NCI-H748 (cell line): ENCODE measurements at regions not wholly inside any gene's neighbourhood (a gene's known extent, or its start where the extent isn't known, plus 50 kb on each side); places are given as distances from the start of the nearest gene placed in this dataset.
"Not testable (repeated sequence)": the region's sequence is repeated elsewhere in the genome, so short reads cannot be mapped to it uniquely, and the experiment has no call there.

Experiments used
- DNase-seq: peaks from one replicate; lab custom pipeline; 2025; ENCODE audit not compliant: unreplicated experiment; lab: John Stamatoyannopoulos, UW

- DNase-seq, result no peak
Observed at GRCh38 chr6:135555550-135555949, 58.0 kb upstream of the AHI1 start.

DNA sequence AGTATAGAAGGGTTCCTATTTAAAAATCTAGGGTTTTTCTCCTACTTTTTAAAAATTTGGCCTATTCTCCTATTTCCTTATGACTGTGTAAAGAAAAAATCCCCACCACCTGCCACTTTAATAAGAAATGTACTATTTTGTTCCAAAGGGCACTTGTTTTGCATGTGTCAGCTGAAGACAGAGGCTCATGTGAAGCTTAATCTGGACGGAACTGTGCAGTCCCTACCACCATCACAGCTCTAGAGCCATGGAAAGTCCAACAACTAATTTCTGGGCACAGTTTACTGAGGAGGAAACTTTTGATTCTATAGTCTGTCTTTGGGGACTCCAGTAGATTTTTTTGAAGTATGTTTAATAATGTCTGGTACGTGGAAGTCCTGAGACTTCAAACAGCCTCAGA, 60.0 kb upstream of the AHI1 start:
- DNase-seq, result no peak

DNA sequence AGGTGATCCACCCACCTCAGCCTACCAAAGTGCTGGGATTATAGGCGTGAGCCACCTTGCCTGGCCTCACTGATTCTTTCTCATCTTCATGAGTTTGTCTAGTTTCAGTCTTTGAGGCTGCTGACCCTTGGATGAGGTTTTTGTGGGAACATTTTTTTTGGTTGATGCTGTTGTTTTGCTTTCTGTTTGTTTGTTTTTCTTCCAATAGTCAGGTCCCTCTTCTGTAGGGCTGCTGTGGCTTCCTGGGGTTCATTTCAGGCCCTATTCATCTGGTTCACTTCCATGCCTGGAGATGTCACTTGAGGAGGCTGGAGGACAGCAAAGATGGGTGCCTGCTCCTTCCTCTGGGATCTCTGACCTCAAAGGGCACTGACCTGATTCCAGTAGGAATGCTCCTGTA, 68.1 kb upstream of the AHI1 start:
- DNase-seq, result not testable (repeated sequence)

- no peak for DNase-seq
Observed at GRCh38 chr6:135566311-135567068, 69.0 kb upstream of the AHI1 start.

- no peak for DNase-seq
Observed at GRCh38 chr6:135567375-135568083, 70.0 kb upstream of the AHI1 start.

DNA sequence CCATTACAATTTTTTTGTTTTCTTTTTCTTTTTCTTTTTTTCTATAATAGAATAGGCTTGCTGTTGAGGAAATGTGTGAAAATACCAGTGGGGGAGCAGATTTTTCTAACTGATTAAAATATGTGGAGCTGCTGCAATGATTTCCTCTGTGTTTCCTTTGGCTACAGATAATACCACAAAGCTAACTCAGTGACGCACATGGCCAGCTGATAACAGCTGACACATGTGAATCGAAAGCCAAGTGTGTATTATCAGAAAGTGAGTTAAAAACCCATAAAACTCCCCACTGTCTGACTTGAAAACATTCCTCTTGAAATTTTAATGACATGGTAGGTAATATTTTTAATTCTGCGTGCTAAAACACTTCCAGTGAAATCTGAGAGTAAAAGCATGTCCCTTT, 70.8 kb upstream of the AHI1 start:
- DNase-seq, result no peak

DNA sequence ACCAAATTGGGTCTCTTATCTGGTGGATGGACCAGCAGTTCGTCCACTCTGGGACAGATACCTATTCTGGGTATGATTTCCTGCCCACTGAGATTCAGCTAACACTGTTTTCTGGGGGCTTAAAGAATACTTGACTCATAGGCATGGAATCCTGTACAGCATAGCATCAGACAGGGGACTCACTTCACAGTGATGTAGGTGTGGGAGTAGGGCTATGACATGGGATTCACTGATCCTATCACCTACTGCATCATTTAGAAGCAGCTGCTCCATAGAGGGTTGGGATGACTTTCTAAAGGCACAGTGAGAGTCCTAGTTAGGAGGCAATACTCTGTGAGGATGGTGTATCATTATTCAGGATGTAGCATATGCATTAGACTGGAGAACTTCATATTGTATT, 74.5 kb upstream of the AHI1 start:
- no peak for DNase-seq

DNA sequence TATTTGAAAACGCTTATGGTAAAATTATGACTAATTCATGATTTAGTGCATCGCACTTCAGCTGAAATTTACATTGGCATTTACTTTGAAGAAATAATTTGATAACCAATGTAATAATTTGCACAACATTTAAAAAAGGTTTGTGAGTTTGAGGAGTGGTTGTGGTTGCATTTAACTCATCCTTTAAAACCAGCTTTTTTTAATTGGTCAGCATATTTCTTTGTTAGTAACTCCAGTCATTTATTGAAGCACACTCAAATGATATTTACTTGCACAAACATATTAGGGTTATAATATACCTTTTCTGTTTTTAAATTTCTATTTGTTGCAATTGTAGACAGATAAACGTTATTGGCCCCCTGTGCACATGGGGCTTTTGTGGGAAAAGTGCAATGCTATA, 78.1 kb upstream of the AHI1 start:
- DNase-seq, result no peak

- peak; percentile 14 for DNase-seq
Observed at GRCh38 chr6:135576055-135576454, 78.5 kb upstream of the AHI1 start.

DNA sequence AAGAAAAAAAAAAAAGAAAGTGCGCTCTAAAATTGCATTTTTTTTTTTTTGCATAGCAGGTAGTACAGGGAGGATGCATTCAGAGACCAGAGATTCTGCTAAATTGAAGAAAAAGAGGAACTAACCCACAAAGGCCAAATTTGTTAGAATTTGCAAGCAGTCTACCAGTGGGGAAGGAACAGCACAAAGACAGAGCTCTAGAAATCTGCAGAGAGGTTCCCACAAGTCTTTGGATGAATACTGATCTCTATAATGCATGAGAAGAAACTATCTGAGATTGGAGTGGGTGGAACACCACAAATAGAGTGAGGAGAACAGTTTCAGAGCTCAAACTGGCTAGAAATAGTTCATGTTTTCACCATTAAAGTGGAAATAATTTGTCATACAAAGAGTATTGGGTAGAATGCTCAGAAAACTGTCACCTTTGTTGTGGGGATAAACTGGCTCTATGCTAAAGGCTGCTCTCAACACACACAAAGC, 79.6 kb upstream of the AHI1 start:
- DNase-seq, result no peak

DNA sequence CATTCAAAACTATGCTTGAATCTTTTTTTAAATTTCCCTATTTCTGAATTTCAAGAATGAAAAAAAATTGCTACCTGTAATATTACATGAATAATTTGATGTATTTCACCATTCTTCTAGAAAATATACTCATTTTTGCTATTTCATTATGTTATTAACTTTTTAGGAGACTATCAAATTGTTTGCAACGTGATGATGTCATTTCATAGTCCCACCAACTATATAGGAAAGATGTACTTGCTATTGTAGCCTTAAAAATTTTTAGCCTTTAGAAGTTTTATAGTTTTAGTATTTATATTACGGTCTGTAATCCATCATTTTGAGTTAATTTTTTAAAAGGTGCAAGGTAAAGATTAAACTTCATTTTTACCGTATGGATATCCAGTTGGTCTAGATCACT, 81.4 kb upstream of the AHI1 start:
- DNase-seq, result no peak

GRCh38 chr6:135581211-135581610, 83.7 kb upstream of the AHI1 start:
- DNase-seq, result no peak

DNA sequence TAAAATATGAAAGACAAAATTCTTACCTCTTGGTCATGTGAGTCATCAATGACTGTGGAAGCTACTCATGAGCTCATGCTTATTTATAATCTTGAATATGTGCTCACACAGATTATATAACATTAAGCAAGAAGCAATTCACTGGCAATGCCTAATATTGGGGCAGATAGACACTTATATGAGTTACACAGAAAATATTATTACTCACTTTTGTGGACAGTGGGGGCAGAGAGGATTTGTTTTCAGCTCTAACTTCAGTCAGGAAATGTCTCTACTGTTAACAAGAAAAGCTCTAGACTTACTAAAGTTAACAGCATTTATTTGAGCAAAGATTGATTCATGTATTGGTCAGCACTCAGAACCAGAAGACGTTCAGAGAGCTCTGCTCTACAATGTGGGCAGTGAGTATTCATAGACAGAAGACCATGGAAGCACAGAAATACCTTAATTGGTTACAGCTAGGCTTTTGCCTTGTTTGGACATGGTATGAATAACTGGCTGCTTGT, 85.8 kb upstream of the AHI1 start:
- no peak for DNase-seq

- DNase-seq, result no peak
Observed at GRCh38 chr6:135586388-135586787, 88.8 kb upstream of the AHI1 start.

DNA sequence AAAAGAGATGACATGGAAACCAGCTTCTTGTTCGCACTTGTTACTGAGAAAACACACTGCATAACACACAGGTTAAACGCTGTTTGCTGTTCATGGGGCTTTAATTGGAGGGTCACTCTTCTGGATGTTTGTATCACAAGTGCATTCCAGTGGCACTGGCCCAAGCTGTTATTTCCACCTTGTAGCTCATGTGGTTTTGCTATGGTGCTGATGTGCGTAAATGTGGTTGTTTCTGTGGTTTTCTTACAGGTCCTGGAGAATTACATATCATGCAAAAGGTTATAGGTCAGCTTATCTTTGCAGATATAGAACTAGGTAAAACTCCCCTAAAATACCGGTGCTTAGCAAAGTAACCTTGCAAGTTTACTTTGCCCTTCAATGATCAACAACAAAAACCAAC, 89.3 kb upstream of the AHI1 start:
- peak; percentile 35 for DNase-seq

DNA sequence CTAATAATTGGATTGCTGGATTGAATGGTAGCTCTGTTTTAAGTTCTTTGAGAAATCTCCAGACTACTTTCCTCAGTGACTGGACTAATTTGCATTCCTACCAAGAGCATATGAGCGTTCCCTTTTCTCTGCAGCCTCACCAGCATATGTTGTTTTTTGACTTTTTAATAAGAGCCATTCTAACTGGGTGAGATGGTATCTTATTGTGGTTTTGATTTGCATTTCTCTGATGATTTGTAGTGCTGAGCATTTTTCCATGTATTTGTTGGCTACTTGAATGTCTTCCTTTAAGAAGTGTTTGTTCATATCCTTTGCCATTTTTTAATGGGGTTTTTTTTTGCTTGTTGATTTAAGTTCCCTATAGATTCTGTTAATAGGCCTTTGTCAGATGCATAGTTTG, 94.7 kb upstream of the AHI1 start:
- DNase-seq, result no peak

DNA sequence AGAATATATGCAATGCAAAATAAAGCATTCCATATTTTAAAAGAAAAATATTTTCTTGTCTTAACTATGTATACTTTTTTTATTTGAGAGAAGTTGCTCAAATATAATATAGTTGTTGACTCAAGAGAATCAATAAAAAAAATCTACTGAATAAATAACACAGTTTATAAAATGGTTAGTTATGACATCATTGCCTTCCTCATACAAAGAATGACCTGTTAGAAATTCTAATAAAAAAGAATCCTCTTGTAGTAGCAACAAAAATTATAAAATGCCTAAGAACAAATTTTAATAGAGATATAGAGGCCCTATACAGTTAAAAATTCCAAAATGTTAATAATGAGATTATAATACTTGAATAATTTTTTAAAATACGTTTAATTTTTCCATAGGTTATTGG, 96.5 kb upstream of the AHI1 start:
- DNase-seq, result no peak

GRCh38 chr6:135600086-135600702, 102.7 kb upstream of the AHI1 start:
- DNase-seq, result peak; percentile 99

GRCh38 chr6:135600931-135601330, 103.4 kb upstream of the AHI1 start:
- no peak for DNase-seq

DNA sequence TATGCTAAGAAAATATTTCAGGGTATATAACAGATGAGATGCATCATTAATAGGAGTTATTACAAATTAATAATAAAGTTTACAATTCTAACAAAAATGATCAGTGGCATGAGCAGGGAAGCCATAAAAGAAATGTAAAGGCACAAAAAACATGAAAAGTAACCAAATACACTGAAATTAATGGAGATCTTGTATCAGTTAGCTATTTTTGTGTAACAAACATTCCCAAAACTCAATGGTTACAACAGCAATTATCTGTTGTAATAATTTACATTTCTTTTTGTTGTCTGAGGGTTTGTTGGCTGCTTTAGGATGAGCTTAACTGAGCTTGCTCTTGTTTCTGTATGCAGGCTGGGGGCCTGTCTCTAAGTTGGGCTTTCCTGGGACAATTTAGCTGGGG, 104.3 kb upstream of the AHI1 start:
- no peak for DNase-seq

DNA sequence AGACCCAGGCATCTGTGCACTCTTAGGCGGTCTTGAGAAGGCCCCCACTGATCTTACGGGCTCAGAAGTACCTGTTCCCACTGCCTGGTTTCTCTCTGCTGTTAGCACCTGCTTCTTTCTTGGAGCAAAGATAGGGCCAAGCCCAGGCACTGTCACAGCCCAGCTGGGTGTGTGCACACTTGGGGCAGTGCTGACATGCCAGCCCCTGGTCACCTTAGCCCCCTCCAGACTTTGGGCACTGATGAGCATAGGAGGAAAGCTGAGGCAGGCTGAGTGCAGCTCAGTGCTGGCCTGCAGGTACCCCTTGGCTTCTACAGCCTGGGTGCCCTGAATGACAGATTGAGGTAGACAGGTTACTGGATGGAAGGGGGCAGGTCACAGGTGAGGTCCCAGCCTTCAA, 105.7 kb upstream of the AHI1 start:
- DNase-seq, result no peak
